Calu3 (cell line): ENCODE measurements at regions not wholly inside any gene's neighbourhood (a gene's known extent, or its start where the extent isn't known, plus 50 kb on each side); places are given as distances from the start of the nearest gene placed in this dataset.

Experiments used
- BruUV-seq: library from RNA; stranded (reverse); fragments of 400-500 nt; replicated peaks from 2 replicates; lab custom pipeline; 2021; lab: Mats Ljungman, UMichigan
- CTCF ChIA-PET: fragments of 300-600 bp; sonication (Branson Sonifier 250); formaldehyde crosslinking; loops from one replicate; lab custom pipeline; 2022; ENCODE audit warnings: antibody characterized with exemption; lab: Charles Lee
- DNase-seq: peaks from one replicate; pipeline ENCODE4 v3.0.0; 2022
- H3K27ac Mint-ChIP-seq: one replicate; pipeline ENCODE4 v1.8.0; 2022; ENCODE audit warnings: mixed read lengths; ENCODE audit not compliant: unreplicated experiment
- H3K27me3 Mint-ChIP-seq: one replicate; pipeline ENCODE4 v1.8.0; 2022; ENCODE audit warnings: mixed read lengths; ENCODE audit not compliant: unreplicated experiment
- H3K36me3 Mint-ChIP-seq: one replicate; pipeline ENCODE4 v1.8.0; 2022; ENCODE audit warnings: mild to moderate bottlenecking, moderate library complexity, mixed read lengths; ENCODE audit not compliant: insufficient read depth, unreplicated experiment
- H3K4me1 Mint-ChIP-seq: one replicate; pipeline ENCODE4 v1.8.0; 2022; ENCODE audit warnings: mild to moderate bottlenecking, low read depth, mixed read lengths; ENCODE audit not compliant: unreplicated experiment
- H3K4me3 Mint-ChIP-seq: one replicate; pipeline ENCODE4 v1.8.0; 2022; ENCODE audit warnings: mild to moderate bottlenecking, low read depth, moderate library complexity, mixed read lengths; ENCODE audit not compliant: unreplicated experiment
- H3K9me3 Mint-ChIP-seq: one replicate; pipeline ENCODE4 v1.8.0; 2022; ENCODE audit warnings: low read depth, mixed read lengths; ENCODE audit not compliant: unreplicated experiment
- intact Hi-C: fragments of 100-400 bp; cut with micrococcal nuclease; formaldehyde crosslinking; loops from one replicate; pipeline ENCODE4 v1.10.0; 2022; ENCODE audit not compliant: unreplicated experiment
- TF ChIP-seq, protein P1 (sequence below): fragments of 200-600 bp; IDR thresholded peaks from one replicate; pipeline ENCODE4 v1.8.0; 2022; ENCODE audit warnings: antibody characterized with exemption; ENCODE audit not compliant: unreplicated experiment

DNA sequence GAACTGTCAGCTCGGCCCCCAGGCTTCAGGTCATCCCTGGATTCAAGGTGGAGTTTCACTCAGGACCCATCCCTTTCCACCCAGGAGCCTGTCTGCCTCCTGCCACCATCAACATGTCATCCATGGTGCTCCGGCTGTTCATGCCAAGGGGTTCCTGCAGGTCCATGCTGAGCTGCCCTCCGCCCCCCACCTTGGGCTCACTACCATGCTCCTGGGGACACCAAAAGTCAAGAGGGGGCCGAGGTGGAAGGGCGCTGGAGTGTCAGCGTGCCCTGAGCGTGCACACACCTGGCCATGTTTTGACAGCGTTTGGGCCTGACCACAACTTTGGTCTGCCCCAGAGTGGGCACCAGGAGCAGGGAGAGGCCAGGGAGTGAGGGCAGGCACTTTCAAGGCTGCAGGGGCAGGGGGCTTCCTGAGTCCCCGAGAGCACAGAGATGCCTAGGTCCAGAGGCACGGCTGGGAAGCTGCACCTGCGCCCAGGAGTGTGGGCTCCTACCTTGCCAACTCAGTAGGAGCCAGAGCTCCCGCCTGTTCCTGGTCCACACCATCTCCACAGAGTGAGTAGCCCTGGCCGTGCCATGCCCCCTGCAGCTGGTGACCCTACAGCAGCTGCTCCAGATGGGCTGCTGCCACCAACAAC lies 639.6 kb upstream of the ZP4 start:
- Mint-ChIP-seq H3K4me3 (no peak overlapping the region), H3K27ac (no peak overlapping the region), H3K27me3 (no peaks in the 10 kb centered on the region), H3K4me1 (no peaks in the 10 kb centered on the region), H3K36me3 (no peaks in the 10 kb centered on the region), H3K9me3 (peaks cover 5% of the 10 kb centered on the region)
- intact Hi-C loops = no loop called here
- TF ChIP-seq, protein P1, sequence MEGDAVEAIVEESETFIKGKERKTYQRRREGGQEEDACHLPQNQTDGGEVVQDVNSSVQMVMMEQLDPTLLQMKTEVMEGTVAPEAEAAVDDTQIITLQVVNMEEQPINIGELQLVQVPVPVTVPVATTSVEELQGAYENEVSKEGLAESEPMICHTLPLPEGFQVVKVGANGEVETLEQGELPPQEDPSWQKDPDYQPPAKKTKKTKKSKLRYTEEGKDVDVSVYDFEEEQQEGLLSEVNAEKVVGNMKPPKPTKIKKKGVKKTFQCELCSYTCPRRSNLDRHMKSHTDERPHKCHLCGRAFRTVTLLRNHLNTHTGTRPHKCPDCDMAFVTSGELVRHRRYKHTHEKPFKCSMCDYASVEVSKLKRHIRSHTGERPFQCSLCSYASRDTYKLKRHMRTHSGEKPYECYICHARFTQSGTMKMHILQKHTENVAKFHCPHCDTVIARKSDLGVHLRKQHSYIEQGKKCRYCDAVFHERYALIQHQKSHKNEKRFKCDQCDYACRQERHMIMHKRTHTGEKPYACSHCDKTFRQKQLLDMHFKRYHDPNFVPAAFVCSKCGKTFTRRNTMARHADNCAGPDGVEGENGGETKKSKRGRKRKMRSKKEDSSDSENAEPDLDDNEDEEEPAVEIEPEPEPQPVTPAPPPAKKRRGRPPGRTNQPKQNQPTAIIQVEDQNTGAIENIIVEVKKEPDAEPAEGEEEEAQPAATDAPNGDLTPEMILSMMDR = no peak
- CTCF ChIA-PET = no interaction called here
- no TSS peak for BruUV-seq
- DNase-seq = no peak

DNA sequence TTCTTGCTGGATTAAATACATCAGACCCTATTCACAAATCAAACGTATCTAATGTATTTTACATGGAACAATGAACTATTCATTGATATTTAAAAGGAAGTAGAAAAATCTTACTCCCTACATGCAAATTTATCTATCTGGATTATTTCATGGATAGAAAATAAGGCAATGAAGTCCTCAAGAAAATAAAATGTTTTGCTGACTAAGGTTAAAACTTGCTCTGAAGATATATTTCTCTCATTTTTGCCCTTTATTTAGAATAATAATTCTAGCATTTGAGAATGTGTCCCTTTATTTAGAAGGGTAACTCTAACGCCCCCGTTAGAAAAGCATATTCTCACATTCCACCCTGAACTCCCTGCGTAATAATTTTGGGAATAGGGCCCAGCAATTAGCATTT lies 627.0 kb upstream of the ZP4 start:
- DNase-seq = no peak
- Mint-ChIP-seq H3K9me3 (no peaks in the 10 kb centered on the region), H3K27me3 (no peaks in the 10 kb centered on the region), H3K27ac (no peak overlapping the region), H3K4me1 (no peaks in the 10 kb centered on the region), H3K36me3 (no peaks in the 10 kb centered on the region), H3K4me3 (no peak overlapping the region)
- CTCF ChIA-PET = no interaction called here
- TF ChIP-seq, protein P1 = no peak
- BruUV-seq = no TSS peak
- intact Hi-C loops = no loop called here

DNA sequence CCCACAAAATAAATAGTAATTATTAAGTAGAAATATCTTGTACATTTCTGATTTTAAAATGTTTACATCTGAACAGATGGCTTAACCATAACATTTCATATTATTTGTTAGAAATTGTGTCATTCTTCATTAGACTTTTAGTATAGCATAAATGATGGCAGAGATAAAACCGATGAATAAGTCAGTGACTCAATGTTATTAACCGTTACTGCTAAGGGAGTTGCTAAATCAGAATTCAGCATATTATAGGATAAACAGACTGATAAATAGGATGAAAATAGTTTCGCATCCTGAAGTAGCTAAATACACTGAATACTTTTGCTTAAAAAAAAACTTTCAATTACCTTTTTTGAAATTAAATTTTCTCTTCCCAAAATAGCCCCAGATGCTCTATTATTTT lies 610.6 kb upstream of the ZP4 start:
- BruUV-seq = no TSS peak
- H3K4me3 Mint-ChIP-seq = no peak overlapping the region
- H3K27ac Mint-ChIP-seq = no peak overlapping the region
- DNase-seq = no peak
- TF ChIP-seq, protein P1 = no peak
- CTCF ChIA-PET = no interaction called here
- no peaks in the 10 kb centered on the region for H3K4me1 Mint-ChIP-seq
- intact Hi-C loops = no loop called here
- peaks cover 4% of the 10 kb centered on the region for H3K9me3 Mint-ChIP-seq
- H3K27me3 Mint-ChIP-seq = no peaks in the 10 kb centered on the region
- no peaks in the 10 kb centered on the region for H3K36me3 Mint-ChIP-seq

DNA sequence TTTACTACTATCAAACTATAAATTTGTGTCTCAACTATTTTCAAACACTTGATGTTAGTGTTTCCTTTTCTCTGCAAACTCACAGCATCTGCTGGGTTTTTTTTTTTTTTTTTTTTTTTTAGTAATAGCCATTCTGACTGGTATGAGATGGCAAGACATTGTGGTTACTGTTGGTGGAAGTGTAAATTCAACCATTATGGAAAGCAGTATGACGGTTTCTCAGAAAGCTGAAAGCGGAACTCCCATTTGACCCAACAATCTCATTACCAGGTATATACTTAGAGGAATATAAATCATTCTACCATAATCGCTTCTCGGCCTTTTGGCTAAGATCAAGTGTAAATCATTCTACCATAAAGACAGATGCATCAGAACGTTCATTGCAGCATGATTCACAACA lies 608.3 kb upstream of the ZP4 start:
- CTCF ChIA-PET = interaction anchor here (0.7 kb wide), 1 partner anchor 21 kb away, joined by 5 read pairs; no protein-coding TSS in a partner anchor
- no peaks in the 10 kb centered on the region for H3K27me3 Mint-ChIP-seq
- DNase-seq = no peak
- H3K4me1 Mint-ChIP-seq = no peaks in the 10 kb centered on the region
- H3K9me3 Mint-ChIP-seq = peaks cover 4% of the 10 kb centered on the region
- TF ChIP-seq, protein P1 = no peak
- BruUV-seq = no TSS peak
- no peak overlapping the region for H3K27ac Mint-ChIP-seq
- intact Hi-C loops = no loop called here
- no peaks in the 10 kb centered on the region for H3K36me3 Mint-ChIP-seq
- no peak overlapping the region for H3K4me3 Mint-ChIP-seq
